OCI-LY1 (cell line): ENCODE measurements at regions not wholly inside any gene's neighbourhood (a gene's known extent, or its start where the extent isn't known, plus 50 kb on each side); places are given as distances from the start of the nearest gene placed in this dataset.

ENCODE experiments used
- EZH2 ChIP-seq: fragments of 200-600 bp; sonication (generic), shearing (Covaris generic); IDR thresholded peaks from 2 replicates; pipeline ENCODE4 v1.8.0; 2017; ENCODE audit warnings: borderline replicate concordance, mixed run types, mild to moderate bottlenecking, antibody characterized with exemption, low read length, moderate library complexity, mixed read lengths
- TF ChIP-seq, protein P1 (sequence below): fragments of 200-600 bp; sonication (generic), shearing (Covaris generic); IDR thresholded peaks from 2 replicates; pipeline ENCODE4 v1.5.1; 2017; ENCODE audit warnings: mild to moderate bottlenecking, antibody characterized with exemption, low read length, moderate library complexity, mixed read lengths

DNA sequence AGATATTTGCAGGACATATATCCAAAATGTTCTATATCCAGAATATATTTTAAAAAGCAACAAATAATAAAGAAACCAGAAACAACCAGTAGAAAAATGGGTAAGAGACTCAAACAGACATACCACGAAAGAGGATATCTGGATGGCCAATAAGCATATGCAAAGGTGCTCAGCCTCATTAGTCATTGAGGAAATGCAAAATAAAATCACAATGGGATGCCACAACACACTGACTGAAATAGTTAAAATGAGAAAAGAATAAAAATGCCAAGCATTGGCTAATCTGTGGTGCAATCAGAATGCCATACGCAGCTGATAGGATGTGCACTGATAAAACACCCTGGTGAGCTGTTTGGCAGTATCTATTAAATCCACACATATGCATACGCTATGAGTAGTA lies 265.8 kb upstream of the ANKH start:
- TF ChIP-seq, protein P1, sequence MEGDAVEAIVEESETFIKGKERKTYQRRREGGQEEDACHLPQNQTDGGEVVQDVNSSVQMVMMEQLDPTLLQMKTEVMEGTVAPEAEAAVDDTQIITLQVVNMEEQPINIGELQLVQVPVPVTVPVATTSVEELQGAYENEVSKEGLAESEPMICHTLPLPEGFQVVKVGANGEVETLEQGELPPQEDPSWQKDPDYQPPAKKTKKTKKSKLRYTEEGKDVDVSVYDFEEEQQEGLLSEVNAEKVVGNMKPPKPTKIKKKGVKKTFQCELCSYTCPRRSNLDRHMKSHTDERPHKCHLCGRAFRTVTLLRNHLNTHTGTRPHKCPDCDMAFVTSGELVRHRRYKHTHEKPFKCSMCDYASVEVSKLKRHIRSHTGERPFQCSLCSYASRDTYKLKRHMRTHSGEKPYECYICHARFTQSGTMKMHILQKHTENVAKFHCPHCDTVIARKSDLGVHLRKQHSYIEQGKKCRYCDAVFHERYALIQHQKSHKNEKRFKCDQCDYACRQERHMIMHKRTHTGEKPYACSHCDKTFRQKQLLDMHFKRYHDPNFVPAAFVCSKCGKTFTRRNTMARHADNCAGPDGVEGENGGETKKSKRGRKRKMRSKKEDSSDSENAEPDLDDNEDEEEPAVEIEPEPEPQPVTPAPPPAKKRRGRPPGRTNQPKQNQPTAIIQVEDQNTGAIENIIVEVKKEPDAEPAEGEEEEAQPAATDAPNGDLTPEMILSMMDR: no peak
- no peak for TF ChIP-seq EZH2
